ENCODE measurements at regions not wholly inside any gene's neighbourhood (a gene's known extent, or its start where the extent isn't known, plus 50 kb on each side); places are given as distances from the start of the nearest gene placed in this dataset.

DNA sequence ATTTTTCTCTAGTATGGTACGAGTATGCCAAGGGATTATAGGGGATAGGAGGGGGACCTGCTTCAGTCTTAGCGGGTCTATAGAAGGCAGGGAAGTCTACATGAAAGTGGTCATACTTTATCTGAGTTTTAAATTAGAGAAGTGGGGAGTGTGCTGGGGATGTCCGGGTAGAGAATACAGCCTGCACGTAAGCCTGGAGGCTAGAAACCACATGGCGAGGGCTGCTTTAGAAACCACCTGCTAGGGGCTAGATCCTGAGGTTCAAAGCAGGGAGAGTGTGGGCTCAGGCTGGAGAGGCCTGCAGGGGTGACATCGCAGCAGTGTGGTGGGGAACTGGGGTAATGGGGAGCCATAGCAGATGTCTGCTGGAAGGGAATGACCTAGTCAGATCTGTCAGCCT is 85.2 kb downstream of the VEGFA start:
- TF ChIP-seq EZH2 (IDR thresholded peaks at IDR 0.05; ENCODE audit: borderline replicate concordance, low read depth, low read length, severe bottlenecking): no peak
- TF ChIP-seq, protein P1, sequence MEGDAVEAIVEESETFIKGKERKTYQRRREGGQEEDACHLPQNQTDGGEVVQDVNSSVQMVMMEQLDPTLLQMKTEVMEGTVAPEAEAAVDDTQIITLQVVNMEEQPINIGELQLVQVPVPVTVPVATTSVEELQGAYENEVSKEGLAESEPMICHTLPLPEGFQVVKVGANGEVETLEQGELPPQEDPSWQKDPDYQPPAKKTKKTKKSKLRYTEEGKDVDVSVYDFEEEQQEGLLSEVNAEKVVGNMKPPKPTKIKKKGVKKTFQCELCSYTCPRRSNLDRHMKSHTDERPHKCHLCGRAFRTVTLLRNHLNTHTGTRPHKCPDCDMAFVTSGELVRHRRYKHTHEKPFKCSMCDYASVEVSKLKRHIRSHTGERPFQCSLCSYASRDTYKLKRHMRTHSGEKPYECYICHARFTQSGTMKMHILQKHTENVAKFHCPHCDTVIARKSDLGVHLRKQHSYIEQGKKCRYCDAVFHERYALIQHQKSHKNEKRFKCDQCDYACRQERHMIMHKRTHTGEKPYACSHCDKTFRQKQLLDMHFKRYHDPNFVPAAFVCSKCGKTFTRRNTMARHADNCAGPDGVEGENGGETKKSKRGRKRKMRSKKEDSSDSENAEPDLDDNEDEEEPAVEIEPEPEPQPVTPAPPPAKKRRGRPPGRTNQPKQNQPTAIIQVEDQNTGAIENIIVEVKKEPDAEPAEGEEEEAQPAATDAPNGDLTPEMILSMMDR (IDR thresholded peaks at IDR 0.05; ENCODE audit: borderline replicate concordance, extremely low read depth, low read length, poor library complexity, severe bottlenecking): no peak

Measured in DND-41 (cell line).